K562 (cell line): ENCODE measurements at regions not wholly inside any gene's neighbourhood (a gene's known extent, or its start where the extent isn't known, plus 50 kb on each side); places are given as distances from the start of the nearest gene placed in this dataset.
A peak's percentile ranks its signal among the peaks of the same experiment; 100 is the strongest.

Experiments
- ATAC-seq: fragments of 200-7000 bp; cut with Tn5 transposase; 3 replicates; pipeline ENCODE4 v1.9.1; 2020; ENCODE audit warnings: moderate library complexity
- BruUV-seq: library from RNA; stranded (reverse); fragments of 400-500 nt; replicated peaks from 2 replicates; lab custom pipeline; 2021; lab: Mats Ljungman, UMichigan
- CTCF ChIA-PET: fragments of 300-600 bp; formaldehyde crosslinking; extraction: SDS; loops from one replicate; lab custom pipeline; 2021; ENCODE audit warnings: low intra/inter-chr PET ratio; lab: Yijun Ruan, JAX
- POLR2A ChIA-PET: fragments of 300-600, 350-650 bp; sonication (Branson Sonifier 250); formaldehyde crosslinking; extraction: SDS; loops from one replicate; lab custom pipeline; 2021; ENCODE audit warnings: antibody characterized with exemption, inconsistent platforms; lab: Yijun Ruan, JAX
- DNase-seq, 4 experiments: peaks; one replicate each; pipeline versions ENCODE4 v3.0.0 to v3.0.0-alpha.2; 2011 to 2018; ENCODE audit warnings: low spot score in 3 of 4, mixed read lengths in 3 of 4; ENCODE audit errors: extremely low read depth in 1 of 4
- FAIRE-seq: peaks from 2 replicates; lab custom pipeline; 2011; peaks lifted over from hg19 to GRCh38; lab: Jason Lieb, UNC
- H2AFZ ChIP-seq: 2 replicates; pipeline ENCODE4 v1.6.0; 2011; ENCODE audit warnings: low read depth, low read length, control low read depth, inconsistent platforms
- H3K27ac ChIP-seq: fragments of 200-600 bp; 3 replicates; pipeline ENCODE4 v1.8.0; 2011; ENCODE audit warnings: low read depth, mild to moderate bottlenecking, control low read depth, inconsistent platforms, low read length, moderate library complexity, mixed read lengths; ENCODE audit errors: extremely low read depth
- H3K27me3 ChIP-seq, 2 experiments: fragments of 300-600 bp in 1 of 2; 2 replicates in 1 of 2; 3 replicates in 1 of 2; pipeline versions ENCODE4 v1.6.0 to v1.8.0; 2011; ENCODE audit warnings: inconsistent platforms in 2 of 2, low read length in 2 of 2, mild to moderate bottlenecking in 1 of 2, mixed read lengths in 1 of 2, moderate library complexity in 1 of 2; ENCODE audit not compliant: control insufficient read depth in 2 of 2, insufficient read depth in 2 of 2
- H3K36me3 ChIP-seq: fragments of 300-600 bp; 3 replicates; pipeline ENCODE4 v1.8.0; 2011; ENCODE audit warnings: mild to moderate bottlenecking, low read length, inconsistent platforms; ENCODE audit not compliant: control insufficient read depth, insufficient read depth
- H3K4me1 ChIP-seq, 2 experiments: fragments of 200-600 bp in 1 of 2; replicated peaks in 1 of 2; 2 replicates in 1 of 2; 3 replicates in 1 of 2; pipeline versions ENCODE4 v1.5.1 to v1.8.0; 2011; ENCODE audit warnings: inconsistent platforms in 2 of 2, low read length in 2 of 2, mild to moderate bottlenecking in 1 of 2, mixed read lengths in 1 of 2, moderate library complexity in 1 of 2; ENCODE audit not compliant: control insufficient read depth in 2 of 2, insufficient read depth in 2 of 2
- H3K4me2 ChIP-seq: 2 replicates; pipeline ENCODE4 v1.6.1; 2011; ENCODE audit warnings: low read length, control low read depth, inconsistent platforms, mixed read lengths; ENCODE audit not compliant: insufficient read depth
- H3K4me3 ChIP-seq: fragments of 200-600 bp; sonication (generic), shearing (Covaris generic); 2 replicates; pipeline ENCODE4 v1.5.1; 2016; ENCODE audit warnings: control low read depth, inconsistent platforms
- H3K79me2 ChIP-seq: fragments of 200-600 bp; 3 replicates; pipeline ENCODE4 v1.8.0; 2011; ENCODE audit warnings: low read length, inconsistent platforms; ENCODE audit not compliant: control insufficient read depth, insufficient read depth
- H3K9ac ChIP-seq, 2 experiments: 2 replicates each; pipeline versions ENCODE4 v1.6.0 to v1.6.1; 2011; ENCODE audit warnings: low read depth in 2 of 2, low read length in 2 of 2, control low read depth in 1 of 2, inconsistent platforms in 1 of 2, mild to moderate bottlenecking in 1 of 2, mixed read lengths in 1 of 2; ENCODE audit not compliant: insufficient read depth in 1 of 2
- H3K9me1 ChIP-seq: one replicate; pipeline ENCODE4 v1.6.0; 2011; ENCODE audit warnings: inconsistent platforms, mild to moderate bottlenecking, low read length, moderate library complexity; ENCODE audit not compliant: control insufficient read depth, insufficient read depth
- H3K9me3 ChIP-seq: replicated peaks from 2 replicates; pipeline ENCODE4 v1.5.1; 2011; ENCODE audit warnings: low read depth, low read length, inconsistent platforms; ENCODE audit not compliant: control insufficient read depth, insufficient read depth
- H4K20me1 ChIP-seq: replicated peaks from 2 replicates; pipeline ENCODE4 v1.6.1; 2011; ENCODE audit warnings: low read length, inconsistent platforms, mixed read lengths; ENCODE audit not compliant: control insufficient read depth, insufficient read depth
- BDP1 ChIP-seq: IDR thresholded peaks from 3 replicates; pipeline ENCODE4 v1.6.1; 2011; ENCODE audit not compliant: insufficient read length, insufficient read depth
- CBFB ChIP-seq: sonication (generic); formaldehyde crosslinking; IDR thresholded peaks from 2 replicates; pipeline ENCODE4 v1.4.0; 2020; ENCODE audit warnings: mild to moderate bottlenecking, missing genetic modification reagents
- DMBX1 ChIP-seq: fragments of 250-450 bp; sonication (Bioruptor Pico); IDR thresholded peaks from 2 replicates; pipeline ENCODE4 v1.8.0; 2022; ENCODE audit warnings: inconsistent platforms, mild to moderate bottlenecking, moderate library complexity, borderline replicate concordance
- ETV1 ChIP-seq: fragments of 450-650 bp; conservative IDR thresholded peaks from 2 replicates; pipeline ENCODE4 v1.6.1; 2016; ENCODE audit warnings: missing genetic modification characterization, control low read depth, low read depth, missing compliant biosample characterization
- LARP7 ChIP-seq: fragments of 450-650 bp; IDR thresholded peaks from 2 replicates; pipeline ENCODE4 v1.6.1; 2016
- MTA1 ChIP-seq: fragments of 450-650 bp; IDR thresholded peaks from 2 replicates; pipeline ENCODE4 v1.6.1; 2017; ENCODE audit warnings: borderline replicate concordance
- SMAD4 ChIP-seq: fragments of 250-450 bp; sonication (Bioruptor Pico); conservative IDR thresholded peaks from 2 replicates; pipeline ENCODE4 v1.8.0; 2021; ENCODE audit warnings: inconsistent platforms, mild to moderate bottlenecking, moderate library complexity
- SREBF1 ChIP-seq: fragments of 150-350 bp; IDR thresholded peaks from 2 replicates; pipeline ENCODE4 v1.6.1; 2014; ENCODE audit warnings: antibody characterized with exemption, low read depth, low read length, borderline replicate concordance
- SUPT5H ChIP-seq: fragments of 450-650 bp; IDR thresholded peaks from 2 replicates; pipeline ENCODE4 v1.6.1; 2016
- TAF15 ChIP-seq: fragments of 200-400 bp; formaldehyde crosslinking; IDR thresholded peaks from 2 replicates; pipeline ENCODE4 v1.6.1; 2017; ENCODE audit warnings: mild to moderate bottlenecking, low read depth, low read length, moderate library complexity
- TGIF2 ChIP-seq: sonication (generic); formaldehyde crosslinking; IDR thresholded peaks from 2 replicates; pipeline ENCODE4 v1.8.1; 2022; ENCODE audit warnings: mild to moderate bottlenecking, missing genetic modification reagents, moderate library complexity
- THRAP3 ChIP-seq: fragments of 450-650 bp; IDR thresholded peaks from 2 replicates; pipeline ENCODE4 v1.6.1; 2016; ENCODE audit warnings: mild to moderate bottlenecking, inconsistent platforms, borderline replicate concordance
- TRIM24 ChIP-seq, 2 experiments: fragments of 450-650 bp; IDR thresholded peaks; 2 replicates each; pipeline ENCODE4 v1.6.1; 2016
- TRIM28 ChIP-seq: fragments of 450-650 bp; IDR thresholded peaks from 2 replicates; pipeline ENCODE4 v1.6.1; 2017
- ZMIZ1 ChIP-seq, 2 experiments: fragments of 150-350 bp in 1 of 2; IDR thresholded peaks; 2 replicates each; pipeline ENCODE4 v1.6.1; 2012 to 2016; ENCODE audit warnings: low read depth in 2 of 2, low read length in 2 of 2, mild to moderate bottlenecking in 1 of 2, moderate library complexity in 1 of 2
- ZNF609 ChIP-seq: sonication (generic); formaldehyde crosslinking; IDR thresholded peaks from 2 replicates; pipeline ENCODE4 v1.8.1; 2023; ENCODE audit warnings: missing genetic modification reagents, mild to moderate bottlenecking, borderline replicate concordance
- ZNF764 ChIP-seq: fragments of 250-450 bp; sonication (Bioruptor Pico); IDR thresholded peaks from 2 replicates; pipeline ENCODE4 v1.4.0; 2020; ENCODE audit warnings: low read depth, mild to moderate bottlenecking, moderate library complexity
- whole genome bisulfite sequencing: fragments of 100-300 bp; shearing (Covaris generic); methylation state at CpG from one replicate; pipeline ENCODE4 v1.1.6; 2016; ENCODE audit warnings: low coverage, mixed read lengths; ENCODE audit not compliant: insufficient coverage; ENCODE audit errors: missing lambda C conversion rate; 5-methylcytosine and 5-hydroxymethylcytosine counted together
- in situ Hi-C: fragments of 300-500 bp; cut with MboI; formaldehyde crosslinking; loops from 4 replicates; pipeline ENCODE4 v1.15.0; 2018; ENCODE audit warnings: inconsistent platforms, mixed read lengths
- intact Hi-C: fragments of 100-400 bp; cut with micrococcal nuclease; formaldehyde crosslinking; loops from 2 replicates; pipeline ENCODE4 v1.14.2; 2022

DNA sequence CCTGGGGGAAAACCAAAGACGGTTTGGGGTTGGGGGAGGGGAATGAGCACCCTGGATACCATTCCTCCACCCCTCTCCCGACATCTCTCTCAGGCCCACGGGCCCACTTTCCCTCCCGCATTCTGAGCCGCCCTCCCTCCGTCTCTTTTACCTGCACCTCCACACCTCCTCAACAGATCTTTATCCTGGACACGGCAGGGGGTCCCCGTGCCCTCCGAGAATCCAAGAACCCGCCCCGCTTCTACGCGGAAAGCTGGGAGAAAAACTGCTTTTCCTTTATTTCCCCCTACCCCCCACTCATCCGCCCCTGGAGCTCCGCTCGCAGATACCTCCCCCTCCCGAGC lies 108.8 kb downstream of the NAV1 start:
- CTCF ChIA-PET, result no interaction called here
- DNase-seq, result no peak
- no peak for TF ChIP-seq TAF15
- no peak for TF ChIP-seq TGIF2 (CRISPR knock-in tag)
- no peak for TF ChIP-seq SUPT5H
- TF ChIP-seq SREBF1, result no peak
- TF ChIP-seq TRIM24 (IDR thresholded peaks at IDR 0.05), result no peak
- no peak for TF ChIP-seq DMBX1 (CRISPR knock-in tag)
- TF ChIP-seq LARP7, result peak; percentile 29; the same call in 1 of the 2 replicates
- no peak for TF ChIP-seq BDP1
- TF ChIP-seq CBFB, result no peak
- no peak for TF ChIP-seq TRIM28
- no peak for TF ChIP-seq ZMIZ1 (IDR thresholded peaks at IDR 0.05; ENCODE audit: low read depth in 2 of 2, low read length in 2 of 2)
- TF ChIP-seq ETV1 (tag), result no peak
- TF ChIP-seq THRAP3, result no peak
- no peak for TF ChIP-seq ZNF764 (CRISPR knock-in tag)
- TF ChIP-seq SMAD4 (CRISPR knock-in tag), result no peak
- TF ChIP-seq MTA1, result peak; percentile 60; the same call in 1 of the 2 replicates
- no peak for TF ChIP-seq ZNF609

More for the DNA sequence above, 108.8 kb downstream of the NAV1 start:
- H3K79me2 ChIP-seq, result peaks cover 37% of the 10 kb centered on the region
- 20% methylated on average over 17 of the region's 17 CpGs for WGBS
- intact Hi-C loops (loop anchor here (2.0 kb wide), 1 partner anchor 69 kb away; no protein-coding TSS in a partner anchor), in situ Hi-C loops (no loop called here)
- H3K4me2 ChIP-seq, result peak overlapping the region; percentile 75
- H3K9me1 ChIP-seq, result no peaks in the 10 kb centered on the region
- H3K4me1 ChIP-seq, result peaks cover 31 to 33% of the 10 kb centered on the region in 2 experiments
- POLR2A ChIA-PET, result interaction anchor here (0.7 to 5.7 kb wide), 4 partner anchors 10 to 33 kb away, joined by 3 to 29 read pairs (median 4); no protein-coding TSS in a partner anchor
- peaks cover 0 to 10% of the 10 kb centered on the region in 2 experiments; a peak in 1 of 5 replicates for H3K27me3 ChIP-seq
- ATAC-seq (no peak), FAIRE-seq (no peak)
- 0 out of 3 replicates have a peak, but pooled peaks cover 2% of the 10 kb centered on the region for H3K36me3 ChIP-seq
- H3K9me3 ChIP-seq, result no peaks in the 10 kb centered on the region
- H3K27ac ChIP-seq, result no peak overlapping the region
- BruUV-seq, result no TSS peak
- H3K4me3 ChIP-seq, result peak overlapping the region; percentile 42
- peak overlapping the region; percentile 77 for H2AFZ ChIP-seq
- peak overlapping the region in 1 of 2 experiments; percentile 85; a peak in 1 of 4 replicates for H3K9ac ChIP-seq
- H4K20me1 ChIP-seq, result peaks cover 8% of the 10 kb centered on the region; the same call in 1 of the 2 replicates
